GM12878 (cell line): ENCODE measurements at regions not wholly inside any gene's neighbourhood (a gene's known extent, or its start where the extent isn't known, plus 50 kb on each side); places are given as distances from the start of the nearest gene placed in this dataset.

Source experiments
- EZH2 ChIP-seq: IDR thresholded peaks from 2 replicates; pipeline ENCODE4 v1.6.1; 2012; ENCODE audit warnings: low read depth, mild to moderate bottlenecking, control low read depth, inconsistent platforms, low read length, borderline replicate concordance; ENCODE audit not compliant: control insufficient read depth
- GABPA ChIP-seq: IDR thresholded peaks from 2 replicates; pipeline ENCODE4 v1.6.1; 2014; ENCODE audit warnings: antibody characterized with exemption, low read depth, mild to moderate bottlenecking, inconsistent platforms
- NFYB ChIP-seq: IDR thresholded peaks from 2 replicates; pipeline ENCODE4 v1.6.1; 2011; ENCODE audit warnings: low read depth, mild to moderate bottlenecking, low read length, improper control_type of control experiment, moderate library complexity; ENCODE audit not compliant: insufficient read depth
- POLR2A ChIP-seq: IDR thresholded peaks from 2 replicates; pipeline ENCODE4 v1.6.1; 2011; ENCODE audit warnings: low read depth, mild to moderate bottlenecking, low read length
- RAD21 ChIP-seq: IDR thresholded peaks from 2 replicates; pipeline ENCODE4 v1.6.1; 2011; ENCODE audit warnings: mild to moderate bottlenecking, low read depth, low read length, moderate library complexity; ENCODE audit not compliant: insufficient read depth
- RELA ChIP-seq: fragments of 450-650 bp; IDR thresholded peaks from 2 replicates; pipeline ENCODE4 v1.8.0; 2014; ENCODE audit warnings: borderline replicate concordance; ENCODE audit not compliant: partially characterized antibody
- SMC3 ChIP-seq: IDR thresholded peaks from 2 replicates; pipeline ENCODE4 v1.6.1; 2011; ENCODE audit warnings: low read length, improper control_type of control experiment, borderline replicate concordance
- STAT3 ChIP-seq: IDR thresholded peaks from 2 replicates; pipeline ENCODE4 v1.6.1; 2011; ENCODE audit warnings: low read depth, low read length, improper control_type of control experiment
- ZNF274 ChIP-seq: IDR thresholded peaks from one replicate; pipeline ENCODE4 v1.8.0; 2011; ENCODE audit not compliant: insufficient read length, insufficient read depth
- TF ChIP-seq, protein P1 (sequence below), 3 experiments: IDR thresholded peaks in 2 of 3; conservative IDR thresholded peaks in 1 of 3; 2 replicates each; pipeline ENCODE4 v1.5.1; 2011; ENCODE audit warnings: low read depth in 3 of 3, low read length in 3 of 3, mild to moderate bottlenecking in 3 of 3, control low read depth in 2 of 3, moderate library complexity in 2 of 3, inconsistent platforms in 1 of 3, mixed read lengths in 1 of 3; ENCODE audit not compliant: control insufficient read depth in 2 of 3, insufficient read depth in 1 of 3; ENCODE audit errors: extremely low read depth in 1 of 3
- TF ChIP-seq, protein P2 (sequence below): fragments of 450-650 bp; IDR thresholded peaks from 2 replicates; pipeline ENCODE4 v1.6.1; 2016; ENCODE audit warnings: mild to moderate bottlenecking

DNA sequence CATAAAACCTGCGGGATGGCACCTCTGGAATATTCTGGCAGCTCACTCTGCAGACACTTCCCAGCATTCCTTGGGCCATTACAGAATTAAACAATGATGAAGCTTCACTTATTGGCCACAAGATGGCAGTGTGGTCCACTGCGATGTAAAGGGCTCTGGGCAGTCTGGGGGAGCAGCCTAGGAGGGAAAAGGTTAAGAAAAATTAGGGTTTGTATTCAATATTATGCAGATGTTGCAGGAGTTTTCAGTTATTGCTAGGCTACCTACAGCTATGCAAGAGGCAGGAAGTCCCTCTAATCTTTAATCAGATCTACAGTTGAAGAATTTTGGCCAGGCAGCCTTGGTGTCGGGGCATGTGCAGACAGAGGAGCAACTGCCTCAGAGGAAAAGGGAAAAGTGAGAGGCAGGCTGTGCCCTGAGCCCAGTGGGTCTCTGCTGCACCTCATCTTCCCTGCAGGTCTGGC lies 233.2 kb upstream of the PRSS1 start:
- peak; percentile 35; the same call in 1 of the 2 replicates for TF ChIP-seq SMC3
- TF ChIP-seq, protein P1, sequence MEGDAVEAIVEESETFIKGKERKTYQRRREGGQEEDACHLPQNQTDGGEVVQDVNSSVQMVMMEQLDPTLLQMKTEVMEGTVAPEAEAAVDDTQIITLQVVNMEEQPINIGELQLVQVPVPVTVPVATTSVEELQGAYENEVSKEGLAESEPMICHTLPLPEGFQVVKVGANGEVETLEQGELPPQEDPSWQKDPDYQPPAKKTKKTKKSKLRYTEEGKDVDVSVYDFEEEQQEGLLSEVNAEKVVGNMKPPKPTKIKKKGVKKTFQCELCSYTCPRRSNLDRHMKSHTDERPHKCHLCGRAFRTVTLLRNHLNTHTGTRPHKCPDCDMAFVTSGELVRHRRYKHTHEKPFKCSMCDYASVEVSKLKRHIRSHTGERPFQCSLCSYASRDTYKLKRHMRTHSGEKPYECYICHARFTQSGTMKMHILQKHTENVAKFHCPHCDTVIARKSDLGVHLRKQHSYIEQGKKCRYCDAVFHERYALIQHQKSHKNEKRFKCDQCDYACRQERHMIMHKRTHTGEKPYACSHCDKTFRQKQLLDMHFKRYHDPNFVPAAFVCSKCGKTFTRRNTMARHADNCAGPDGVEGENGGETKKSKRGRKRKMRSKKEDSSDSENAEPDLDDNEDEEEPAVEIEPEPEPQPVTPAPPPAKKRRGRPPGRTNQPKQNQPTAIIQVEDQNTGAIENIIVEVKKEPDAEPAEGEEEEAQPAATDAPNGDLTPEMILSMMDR (IDR thresholded peaks at IDR 0.05 in 2 of 3, conservative IDR thresholded peaks at IDR 0.05 in 1 of 3; ENCODE audit: control insufficient read depth in 2 of 3, extremely low read depth in 1 of 3, insufficient read depth in 1 of 3, low read depth in 3 of 3, low read length in 3 of 3), result peak; percentile 73 to 80 (median 76)
- TF ChIP-seq NFYB, result no peak
- TF ChIP-seq RAD21, result peak; percentile 60
- no peak for TF ChIP-seq RELA
- no peak for TF ChIP-seq STAT3
- TF ChIP-seq, protein P2, sequence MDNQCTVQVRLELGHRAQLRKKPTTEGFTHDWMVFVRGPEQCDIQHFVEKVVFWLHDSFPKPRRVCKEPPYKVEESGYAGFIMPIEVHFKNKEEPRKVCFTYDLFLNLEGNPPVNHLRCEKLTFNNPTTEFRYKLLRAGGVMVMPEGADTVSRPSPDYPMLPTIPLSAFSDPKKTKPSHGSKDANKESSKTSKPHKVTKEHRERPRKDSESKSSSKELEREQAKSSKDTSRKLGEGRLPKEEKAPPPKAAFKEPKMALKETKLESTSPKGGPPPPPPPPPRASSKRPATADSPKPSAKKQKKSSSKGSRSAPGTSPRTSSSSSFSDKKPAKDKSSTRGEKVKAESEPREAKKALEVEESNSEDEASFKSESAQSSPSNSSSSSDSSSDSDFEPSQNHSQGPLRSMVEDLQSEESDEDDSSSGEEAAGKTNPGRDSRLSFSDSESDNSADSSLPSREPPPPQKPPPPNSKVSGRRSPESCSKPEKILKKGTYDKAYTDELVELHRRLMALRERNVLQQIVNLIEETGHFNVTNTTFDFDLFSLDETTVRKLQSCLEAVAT, result no peak
- no peak for TF ChIP-seq ZNF274
- TF ChIP-seq EZH2, result no peak
- TF ChIP-seq POLR2A, result no peak
- no peak for TF ChIP-seq GABPA
